Lung (tissue), 11 donors: ENCODE measurements at regions not wholly inside any gene's neighbourhood (a gene's known extent, or its start where the extent isn't known, plus 50 kb on each side); places are given as distances from the start of the nearest gene placed in this dataset.
A peak's percentile ranks its signal among the peaks of the same experiment; 100 is the strongest.

Experiments used
- ATAC-seq: fragments of 200-7000 bp; cut with Tn5 transposase; one replicate; pipeline ENCODE4 v1.9.1; 2020; ENCODE audit warnings: moderate number of reproducible peaks; ENCODE audit not compliant: insufficient read depth, low FRiP score
- DNase-seq, 3 donors: peaks; one replicate each; pipeline ENCODE4 v3.0.0-alpha.2; 2013 to 2017
- H3K27ac ChIP-seq, 2 donors: one replicate each; pipeline ENCODE4 v1.5.1; 2013; ENCODE audit warnings: mild to moderate bottlenecking in 2 of 2, moderate library complexity in 2 of 2, control low read depth in 1 of 2, inconsistent platforms in 1 of 2, low read depth in 1 of 2, low read length in 1 of 2
- H3K27me3 ChIP-seq, 3 donors: one replicate each; pipeline ENCODE4 v1.5.1; 2013; ENCODE audit warnings: low read length in 2 of 3; ENCODE audit not compliant: control insufficient read depth in 3 of 3, insufficient read depth in 3 of 3
- H3K36me3 ChIP-seq, 4 donors: one replicate each; pipeline ENCODE4 v1.5.1; 2013; ENCODE audit warnings: low read length in 4 of 4, mild to moderate bottlenecking in 1 of 4, moderate library complexity in 1 of 4; ENCODE audit not compliant: control insufficient read depth in 4 of 4, insufficient read depth in 4 of 4
- H3K4me1 ChIP-seq, 5 donors: one replicate each; pipeline ENCODE4 v1.5.1; 2013; ENCODE audit warnings: low read length in 5 of 5, mild to moderate bottlenecking in 2 of 5, moderate library complexity in 1 of 5; ENCODE audit not compliant: control insufficient read depth in 5 of 5, insufficient read depth in 5 of 5
- H3K4me3 ChIP-seq: one replicate; pipeline ENCODE4 v1.5.1; 2013; ENCODE audit warnings: mild to moderate bottlenecking, control low read depth, moderate library complexity
- H3K9ac ChIP-seq, 2 donors: one replicate each; pipeline ENCODE4 v1.5.1; 2013; ENCODE audit warnings: low read length in 2 of 2, control low read depth in 1 of 2; ENCODE audit not compliant: insufficient read depth in 1 of 2
- H3K9me3 ChIP-seq, 4 donors: one replicate each; pipeline ENCODE4 v1.5.1; 2013; ENCODE audit warnings: low read length in 3 of 4, mild to moderate bottlenecking in 1 of 4, moderate library complexity in 1 of 4; ENCODE audit not compliant: control insufficient read depth in 4 of 4, insufficient read depth in 3 of 4
- CTCF ChIP-seq: IDR thresholded peaks from 2 replicates; pipeline ENCODE4 v1.5.1; 2012; ENCODE audit warnings: mild to moderate bottlenecking; ENCODE audit errors: control extremely low read depth, extremely low read depth
- WGBS, 2 donors: extraction: QIAGEN DNeasy Blood & Tissue Kit; methylation state at CpG; one replicate each; pipeline ENCODE4 v1.1.7; 2013; 5-methylcytosine and 5-hydroxymethylcytosine counted together
- donor health status: control.
- donor health status: control.
- donor health status: Bipolar disorder and iron deficiency.
- donor health status: healthy.
- donor health status: DM: yes; HTN: yes; CAD: no.

- Histone ChIP-seq H3K9me3 (no peaks in the 10 kb centered on the region), H3K27ac (no peak overlapping the region), H3K27me3 (no peaks in the 10 kb centered on the region), H3K36me3 (no peaks in the 10 kb centered on the region), H3K4me1 (peaks cover 0 to 2% (median 0%) of the 10 kb centered on the region in 5 donors), H3K4me3 (no peak overlapping the region), H3K9ac (no peak overlapping the region)
- no peak for DNase-seq
- ATAC-seq: no peak
- no peak for TF ChIP-seq CTCF
- WGBS, 2 donors: 13 to 37% methylated on average over 1 of the region's 1 CpG
Measured at GRCh38 chr7:82566752-82567151, 123.2 kb upstream of the CACNA2D1 start.

GRCh38 chr7:82562716-82563404 lies 119.3 kb upstream of the CACNA2D1 start:
- Histone ChIP-seq H3K4me1 (peaks cover 0 to 2% (median 0%) of the 10 kb centered on the region in 5 donors), H3K9ac (no peak overlapping the region), H3K9me3 (no peaks in the 10 kb centered on the region), H3K27me3 (no peaks in the 10 kb centered on the region), H3K27ac (no peak overlapping the region), H3K36me3 (no peaks in the 10 kb centered on the region), H3K4me3 (no peak overlapping the region)
- no peak for TF ChIP-seq CTCF
- DNase-seq (no peak), ATAC-seq (no peak)
- WGBS, 2 donors: 78 to 96% methylated on average over 2 of the region's 2 CpGs

GRCh38 chr7:82559193-82559805 lies 115.7 kb upstream of the CACNA2D1 start:
- Histone ChIP-seq H3K4me1 (no peaks in the 10 kb centered on the region), H3K4me3 (no peak overlapping the region), H3K9me3 (peaks cover 0 to 3% (median 1%) of the 10 kb centered on the region in 4 donors), H3K9ac (no peak overlapping the region), H3K27ac (no peak overlapping the region), H3K36me3 (no peaks in the 10 kb centered on the region), H3K27me3 (no peaks in the 10 kb centered on the region)
- DNase-seq (peak in 2 of 3 donors; percentile 13 to 16), ATAC-seq (no peak)
- WGBS, 2 donors: 25 to 30% methylated on average over 7 of the region's 7 CpGs
- no peak for TF ChIP-seq CTCF
